Stomach (tissue), 4 donors: ENCODE measurements at regions not wholly inside any gene's neighbourhood (a gene's known extent, or its start where the extent isn't known, plus 50 kb on each side); places are given as distances from the start of the nearest gene placed in this dataset.
"Not testable (repeated sequence)": the region's sequence is repeated elsewhere in the genome, so short reads cannot be mapped to it uniquely, and the experiment has no call there.

Experiments used
- CTCF ChIP-seq, 7 experiments: fragments of 450-650 bp in 4 of 7; fragments of 200-600 bp in 3 of 7; sonication (generic) in 3 of 7; IDR thresholded peaks; one replicate each; pipeline ENCODE4 v1.5.1; 2016 to 2019; ENCODE audit warnings: antibody characterized with exemption in 7 of 7, control low read depth in 2 of 7, mild to moderate bottlenecking in 1 of 7
- EP300 ChIP-seq: sonication (generic); formaldehyde crosslinking; IDR thresholded peaks from one replicate; pipeline ENCODE4 v1.6.1; 2017; ENCODE audit warnings: antibody characterized with exemption
- POLR2A ChIP-seq, 4 donors: fragments of 450-650 bp; IDR thresholded peaks; one replicate each; pipeline ENCODE4 v1.6.1; 2016; ENCODE audit warnings: antibody characterized with exemption in 4 of 4, control low read depth in 2 of 4, mild to moderate bottlenecking in 1 of 4, moderate library complexity in 1 of 4
- POLR2AphosphoS5 ChIP-seq, 3 donors: sonication (generic); formaldehyde crosslinking; IDR thresholded peaks; one replicate each; pipeline ENCODE4 v1.6.1; 2016; ENCODE audit warnings: antibody characterized with exemption in 3 of 3

GRCh38 chr1:146552414-146552813 is 323.6 kb upstream of the NOTCH2NLA start:
- TF ChIP-seq POLR2A (IDR thresholded peaks at IDR 0.05); CTCF (IDR thresholded peaks at IDR 0.05); EP300; POLR2AphosphoS5 (IDR thresholded peaks at IDR 0.05): not testable (repeated sequence)
